HG03575 (cell line): ENCODE measurements at regions not wholly inside any gene's neighbourhood (a gene's known extent, or its start where the extent isn't known, plus 50 kb on each side); places are given as distances from the start of the nearest gene placed in this dataset.
"Not testable (repeated sequence)": the region's sequence is repeated elsewhere in the genome, so short reads cannot be mapped to it uniquely, and the experiment has no call there.

Source experiments
- ATAC-seq: cut with Tn5 transposase; IDR thresholded peaks from one replicate; pipeline ENCODE4 v1.9.1; 2021; ENCODE audit not compliant: unreplicated experiment, insufficient number of reproducible peaks, low FRiP score; ENCODE audit errors: extremely low read depth

DNA sequence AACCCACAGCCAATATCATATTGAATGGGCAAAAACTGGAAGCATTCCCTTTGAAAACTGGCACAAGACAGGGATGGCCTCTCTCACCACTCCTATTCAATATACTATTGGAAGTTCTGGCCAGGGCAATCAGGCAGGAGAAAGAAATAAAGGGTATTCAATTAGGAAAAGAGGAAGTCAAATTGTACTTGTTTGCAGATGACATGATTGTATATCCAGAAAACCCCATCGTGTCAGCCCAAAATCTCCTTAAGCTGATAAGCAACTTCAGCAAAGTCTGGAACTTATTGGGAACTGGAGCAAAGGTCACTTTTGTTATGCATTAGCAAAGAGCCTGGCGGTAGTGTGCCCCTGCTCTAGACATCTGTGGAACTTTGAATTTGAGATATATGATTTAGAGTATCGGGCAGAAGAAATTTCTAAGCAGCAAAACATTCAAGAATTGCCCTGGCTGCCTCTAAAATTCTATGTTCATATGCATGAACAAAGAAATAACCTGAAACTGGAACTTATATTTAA is 53.4 kb upstream of the PSMA1 start:
- not testable (repeated sequence) for ATAC-seq

DNA sequence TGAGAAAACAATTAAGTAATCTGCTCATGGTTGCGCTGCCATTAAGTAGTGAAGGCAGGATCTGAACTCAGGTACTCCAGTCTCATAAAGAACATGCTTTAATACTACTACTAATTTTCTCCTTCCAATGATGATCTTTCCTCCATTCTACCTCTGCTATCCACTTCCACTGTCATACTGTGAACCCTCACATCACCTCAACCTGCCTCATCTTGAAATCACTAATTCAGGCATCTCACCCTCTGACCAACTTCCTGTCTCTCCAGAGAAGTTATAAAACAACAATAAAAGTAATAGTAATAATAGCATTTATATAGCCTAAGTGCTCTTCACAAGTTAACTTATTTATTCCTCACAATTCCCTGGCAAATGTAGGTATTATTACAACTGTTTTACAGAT is 57.1 kb upstream of the PSMA1 start:
- no peak for ATAC-seq

DNA sequence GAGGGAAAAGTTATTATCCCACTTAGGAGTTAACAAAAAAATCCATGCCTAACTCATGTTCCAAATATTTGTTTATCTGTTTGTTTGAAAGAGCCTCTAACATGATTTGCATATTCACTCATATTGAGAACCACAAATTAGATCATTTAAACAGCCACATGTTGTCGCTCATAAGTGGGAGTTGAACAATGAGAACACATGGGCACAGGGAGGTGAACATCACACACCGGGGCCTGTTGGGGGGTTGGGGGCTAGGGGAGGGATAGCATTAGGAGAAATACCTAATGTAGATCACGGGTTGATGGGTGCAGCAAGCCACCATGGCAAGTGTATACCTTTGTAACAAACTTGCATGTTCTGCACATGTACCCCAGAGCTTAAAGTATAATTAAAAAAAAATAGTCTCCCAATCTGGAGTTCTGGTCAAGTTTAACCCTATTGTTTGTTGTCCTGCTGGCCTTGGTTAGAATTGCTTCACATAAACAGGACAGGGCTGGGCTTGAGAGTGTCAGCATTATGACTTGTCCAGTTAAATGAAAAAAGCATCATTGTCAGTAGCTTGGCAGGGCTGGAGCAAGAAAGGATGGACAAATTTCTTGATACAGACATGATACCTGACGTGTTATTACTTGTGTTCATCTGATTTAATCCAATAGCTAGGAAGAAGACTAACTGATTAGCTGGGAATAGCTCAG is 57.8 kb upstream of the PSMA1 start:
- ATAC-seq = no peak

DNA sequence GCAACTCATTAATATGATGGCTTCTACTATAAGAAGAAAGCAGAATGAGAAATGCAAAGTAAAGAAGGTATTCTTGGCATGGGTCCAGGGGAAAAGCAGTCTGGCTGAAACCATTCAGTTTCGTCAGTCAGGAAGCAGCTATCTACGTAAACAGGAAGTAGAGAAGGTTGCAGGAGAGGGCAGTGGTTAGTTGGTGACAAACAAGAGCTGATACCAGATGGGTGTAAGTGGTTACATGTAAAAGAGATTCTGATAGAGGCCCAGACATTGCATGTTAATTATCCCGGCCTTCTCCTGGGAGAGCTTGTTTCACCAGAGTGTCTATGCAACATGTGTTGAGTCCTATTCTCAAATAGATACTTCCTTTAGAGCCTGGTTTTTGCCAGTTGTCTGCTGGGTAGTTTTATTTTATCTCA is 58.4 kb upstream of the PSMA1 start:
- peak; percentile 97 for ATAC-seq

DNA sequence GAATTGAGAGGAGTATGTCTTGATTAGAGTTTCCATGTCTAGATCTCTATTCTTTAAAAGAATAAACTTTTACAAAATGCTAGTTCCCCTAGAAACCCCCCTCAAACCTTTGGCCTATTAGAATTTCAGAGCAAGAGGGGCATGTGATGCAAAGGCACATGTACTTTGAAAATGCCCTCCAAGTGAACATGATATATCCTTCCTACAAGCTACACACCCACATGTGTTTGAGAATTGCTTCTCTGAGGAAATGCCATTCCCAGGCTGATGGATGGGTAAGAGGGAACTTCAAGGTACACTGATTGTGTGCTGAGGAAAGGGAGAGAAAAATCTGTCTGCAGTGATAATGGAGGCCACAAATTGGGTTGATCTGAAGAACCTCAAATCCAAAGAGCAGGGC is 59.5 kb upstream of the PSMA1 start:
- ATAC-seq = no peak

DNA sequence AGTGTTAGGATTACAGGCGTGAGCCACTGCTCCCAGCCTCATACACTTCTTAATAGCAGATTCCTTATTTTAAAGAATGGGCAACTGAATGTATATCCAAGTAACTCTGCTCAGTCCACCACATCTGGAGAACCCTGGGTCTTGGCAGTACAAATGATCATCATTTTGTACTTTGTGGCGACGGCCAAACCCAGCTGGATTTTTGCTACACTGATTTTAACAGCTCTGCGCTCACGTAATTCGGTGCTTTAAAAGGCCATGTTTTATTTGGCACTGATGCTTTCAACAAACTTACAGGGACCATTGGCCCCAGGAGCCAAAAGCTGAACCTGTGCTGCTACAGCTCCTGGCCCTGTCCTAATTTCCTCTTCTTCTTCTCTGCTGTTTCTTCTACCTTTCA is 60.8 kb upstream of the PDE3B start:
- ATAC-seq = no peak

DNA sequence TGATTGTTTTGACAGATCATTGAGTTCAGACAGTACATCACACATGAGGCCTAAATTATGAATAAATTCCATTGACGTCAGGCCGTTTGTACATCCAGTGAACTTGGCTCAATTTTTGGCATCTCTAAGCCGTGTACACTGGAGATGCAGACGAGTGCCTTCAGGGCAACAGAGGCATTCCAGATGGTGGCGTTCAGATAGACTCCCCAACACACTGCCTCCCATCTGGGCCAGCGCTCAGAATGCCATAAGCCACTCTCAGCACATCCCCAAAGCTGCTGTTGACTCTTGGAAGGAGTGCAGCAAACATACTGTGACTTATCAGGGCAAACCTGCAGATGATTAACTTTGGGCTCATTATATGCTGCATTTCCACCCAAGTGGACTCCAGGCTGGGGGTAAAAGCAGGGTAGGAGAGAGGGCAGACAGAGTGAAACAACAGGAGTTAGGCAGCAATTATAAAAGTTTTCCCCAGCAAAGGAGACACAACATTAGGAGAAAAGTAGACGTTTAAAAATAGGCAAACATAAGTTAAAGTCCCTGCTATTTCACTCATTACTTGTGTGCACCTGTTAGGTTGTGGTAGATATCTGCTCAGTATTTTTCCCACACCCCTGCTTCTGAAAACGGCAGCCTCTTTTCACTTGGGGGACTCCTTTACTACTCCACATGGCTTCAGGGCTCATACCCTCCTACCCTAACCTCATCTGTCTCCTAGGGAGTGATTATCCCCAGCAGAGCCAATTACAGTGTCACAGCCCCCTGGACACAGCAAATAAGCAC is 60.2 kb upstream of the PDE3B start:
- no peak for ATAC-seq

DNA sequence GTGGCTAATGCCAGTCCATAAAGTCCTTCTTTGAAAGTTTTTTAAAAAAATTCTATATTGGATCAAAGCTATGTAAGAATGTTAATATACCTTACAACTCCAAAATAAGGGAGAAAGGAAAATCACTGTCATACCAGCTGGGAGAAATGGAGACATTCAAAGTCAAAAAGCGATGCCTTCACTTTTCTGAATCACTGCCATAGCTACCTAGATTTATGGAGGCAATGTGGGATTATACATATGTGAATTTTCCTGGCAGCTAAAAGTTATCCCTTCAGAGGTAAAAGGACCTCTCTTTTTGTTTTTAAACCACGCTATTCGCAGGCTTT is 59.6 kb upstream of the PDE3B start:
- ATAC-seq = no peak

DNA sequence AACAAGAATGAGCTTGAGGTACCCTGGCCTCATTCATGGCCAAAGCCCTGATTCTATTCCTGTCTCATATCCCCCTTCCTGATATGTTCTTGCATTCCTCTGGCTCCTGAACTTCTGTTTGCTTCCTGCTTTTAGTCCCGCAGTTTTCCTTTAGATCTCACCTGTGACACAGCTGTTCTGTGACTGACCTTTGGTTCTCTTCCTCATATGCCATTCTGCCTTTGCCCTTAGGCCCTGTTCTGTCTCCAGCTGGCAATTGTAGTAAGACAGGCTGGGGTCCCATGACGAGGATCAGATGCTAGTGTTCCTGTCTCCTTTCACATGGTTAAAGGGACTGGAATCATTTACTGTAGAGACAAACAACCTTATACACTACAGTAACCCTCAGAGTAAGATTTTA is 59.0 kb upstream of the PDE3B start:
- ATAC-seq = no peak

DNA sequence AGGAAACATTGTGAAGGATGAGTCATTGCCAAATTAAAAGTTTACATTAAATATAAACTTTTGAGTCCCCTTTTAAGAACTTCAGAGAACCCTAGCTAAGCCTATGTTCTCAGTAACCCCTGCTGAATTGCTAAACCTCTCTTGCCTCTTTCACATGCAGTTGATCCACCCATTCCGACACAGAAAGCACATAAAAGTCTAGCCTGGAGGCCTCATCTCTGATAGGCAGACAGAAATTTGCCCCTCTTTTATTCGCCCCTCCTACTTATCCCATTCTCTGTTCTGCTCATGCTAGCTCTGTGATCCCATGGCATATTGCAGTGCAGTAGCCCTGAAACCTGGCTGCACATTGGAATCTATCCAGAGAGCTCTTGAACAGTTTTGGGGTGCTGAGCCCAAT is 58.2 kb upstream of the PDE3B start:
- ATAC-seq = no peak

DNA sequence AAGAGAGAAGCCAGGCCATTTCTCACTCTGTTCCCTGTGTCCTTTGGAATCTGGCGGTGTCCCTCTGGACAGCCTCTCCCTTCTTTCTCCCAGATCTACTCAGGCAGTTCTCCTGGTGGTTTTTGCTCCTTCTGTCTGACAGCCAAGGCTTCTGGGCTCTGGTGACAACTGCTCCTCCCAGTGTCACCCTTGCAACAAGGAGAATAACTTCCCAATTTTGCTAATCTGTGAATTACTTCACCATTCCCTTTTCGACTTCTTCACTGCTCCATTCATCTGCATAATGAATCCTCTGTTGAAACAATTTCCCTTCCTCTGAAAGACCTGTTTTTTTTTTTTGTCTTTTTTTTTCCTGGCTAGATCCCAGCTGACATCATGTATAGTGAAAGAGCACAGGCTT is 56.3 kb upstream of the PDE3B start:
- ATAC-seq = no peak

DNA sequence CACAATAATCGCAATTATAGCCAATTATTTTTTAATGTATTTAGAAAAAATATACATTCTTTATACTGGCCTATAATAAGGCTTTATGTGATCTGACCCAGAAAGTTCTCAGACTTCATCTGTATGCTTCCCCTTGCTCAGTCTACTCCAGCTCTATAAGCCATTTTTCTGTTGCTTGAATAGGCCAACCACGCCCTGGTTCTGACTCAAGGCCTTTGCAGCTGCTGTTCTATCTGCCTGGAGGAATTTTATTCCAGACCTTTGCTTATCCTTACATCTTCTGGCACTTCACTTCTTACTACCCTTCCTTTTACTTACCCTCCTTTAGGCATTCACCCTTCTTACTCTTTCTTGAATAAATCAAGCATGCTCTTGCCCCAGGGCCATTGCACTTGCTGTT is 54.9 kb upstream of the PDE3B start:
- no peak for ATAC-seq

DNA sequence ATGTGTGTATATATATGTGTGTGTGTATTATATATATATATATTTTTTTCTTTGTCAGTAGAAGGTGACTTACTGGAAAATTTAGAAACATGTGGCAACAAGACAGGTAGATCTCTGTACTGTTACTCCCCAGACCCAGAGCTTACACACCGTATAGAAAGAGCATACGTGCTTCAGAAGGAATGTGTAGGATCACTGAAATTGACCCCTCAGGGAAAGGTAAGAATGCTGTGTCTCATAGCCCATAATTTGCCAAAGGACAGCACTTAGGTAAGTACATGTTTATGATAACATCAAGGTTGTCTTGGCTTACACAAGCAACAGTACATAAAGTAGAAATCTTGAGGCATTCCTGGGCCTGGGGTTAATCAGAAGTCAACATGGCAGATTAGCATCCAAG is 54.2 kb upstream of the PDE3B start:
- ATAC-seq = no peak

DNA sequence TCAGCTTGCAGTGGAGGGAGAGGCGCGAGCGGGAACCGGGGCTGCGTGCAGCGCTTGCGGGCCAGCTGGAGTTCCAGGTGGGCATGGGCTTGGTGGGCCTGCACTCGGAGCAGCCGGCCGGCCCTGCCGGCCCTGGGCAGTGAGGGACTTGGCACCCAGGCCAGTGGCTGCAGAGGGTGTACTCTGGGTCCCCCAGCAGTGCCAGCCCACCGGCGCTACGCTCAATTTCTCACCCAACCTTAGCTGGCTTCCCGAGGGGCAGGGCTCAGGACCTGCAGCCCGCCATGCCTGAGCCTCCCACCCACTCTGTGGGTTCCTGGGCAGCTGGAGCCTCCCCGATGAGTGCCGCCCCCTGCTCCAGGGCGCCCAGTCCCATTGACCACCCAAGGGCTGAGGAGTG is 52.6 kb upstream of the PDE3B start:
- ATAC-seq = not testable (repeated sequence)

DNA sequence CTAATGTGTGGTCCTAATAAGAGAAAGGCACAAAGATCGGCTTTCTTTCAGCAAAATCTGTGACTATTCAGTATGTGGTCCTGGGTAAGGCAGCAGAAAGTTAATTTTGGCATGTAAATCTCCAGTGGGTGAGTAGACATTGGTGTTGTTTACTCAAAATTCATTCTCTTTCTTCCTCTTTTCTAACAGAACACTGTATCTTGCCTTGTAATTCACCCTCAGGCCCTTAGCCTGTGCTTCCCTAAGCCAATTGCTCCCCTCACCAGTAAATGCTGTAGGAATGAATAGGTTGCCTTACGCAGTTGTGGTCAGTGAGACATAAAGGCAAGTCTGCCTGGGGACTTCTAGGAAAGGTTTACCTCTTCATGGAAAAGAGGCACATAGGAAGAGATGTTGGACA is 49.9 kb upstream of the PDE3B start:
- ATAC-seq = no peak
